ENCODE measurements at regions not wholly inside any gene's neighbourhood (a gene's known extent, or its start where the extent isn't known, plus 50 kb on each side); places are given as distances from the start of the nearest gene placed in this dataset.
"Not testable (repeated sequence)": the region's sequence is repeated elsewhere in the genome, so short reads cannot be mapped to it uniquely, and the experiment has no call there.

- not testable (repeated sequence) for TF ChIP-seq MAX (IDR thresholded peaks at IDR 0.05; ENCODE audit: low read depth, low read length); SREBF2 (IDR thresholded peaks at IDR 0.05; ENCODE audit: low read length); ZNF217 (IDR thresholded peaks at IDR 0.05); CHD1 (IDR thresholded peaks at IDR 0.05; ENCODE audit: low read depth, low read length); ZNF274 (IDR thresholded peaks at IDR 0.05; ENCODE audit: insufficient read depth, insufficient read length); NFIC (IDR thresholded peaks at IDR 0.05; ENCODE audit: low read depth, low read length); POLR2AphosphoS5 (IDR thresholded peaks at IDR 0.05; ENCODE audit: low read length); PKNOX1 (IDR thresholded peaks at IDR 0.05)
Measured at GRCh38 chr4:143790425-143790824, 90.0 kb upstream of the FREM3 start.

All from GM12878 (cell line).